Activated T-helper 1 cell treated with anti-CD3 and anti-CD28 coated beads, Interleukin-12 subunit alpha, Interleukin-12 subunit beta, Interleukin-2, Interleukin-4 antibody, amounts not matched to agents 30 ng/mL and 10 ng/mL and 1 ng/mL, durations not matched to agents 14 hours and 24 hours and 36 hours (primary cell): ENCODE measurements at regions not wholly inside any gene's neighbourhood (a gene's known extent, or its start where the extent isn't known, plus 50 kb on each side); places are given as distances from the start of the nearest gene placed in this dataset.
A peak's percentile ranks its signal among the peaks of the same experiment; 100 is the strongest.
"Not testable (repeated sequence)": the region's sequence is repeated elsewhere in the genome, so short reads cannot be mapped to it uniquely, and the experiment has no call there.

Source experiments
- DNase-seq: peaks from one replicate; pipeline ENCODE4 v3.0.0; 2021; ENCODE audit warnings: low spot score
- H3K27ac Mint-ChIP-seq: one replicate; pipeline ENCODE4 v1.8.0; 2021; ENCODE audit warnings: mild to moderate bottlenecking, mixed read lengths
- H3K27me3 Mint-ChIP-seq: one replicate; pipeline ENCODE4 v1.8.0; 2022; ENCODE audit warnings: mild to moderate bottlenecking, moderate library complexity, mixed read lengths; ENCODE audit not compliant: insufficient read depth
- H3K36me3 Mint-ChIP-seq: one replicate; pipeline ENCODE4 v1.8.0; 2021; ENCODE audit warnings: low read depth, mixed read lengths
- H3K4me1 Mint-ChIP-seq: one replicate; pipeline ENCODE4 v1.8.0; 2021; ENCODE audit warnings: low read depth, mixed read lengths
- H3K4me3 Mint-ChIP-seq: one replicate; pipeline ENCODE4 v1.8.0; 2021; ENCODE audit warnings: mild to moderate bottlenecking, moderate library complexity, mixed read lengths
- H3K9me3 Mint-ChIP-seq: one replicate; pipeline ENCODE4 v1.8.0; 2021; ENCODE audit warnings: mixed read lengths
- intact Hi-C: fragments of 100-400 bp; cut with micrococcal nuclease; formaldehyde crosslinking; loops from one replicate; pipeline ENCODE4 v1.15.1; 2024

DNA sequence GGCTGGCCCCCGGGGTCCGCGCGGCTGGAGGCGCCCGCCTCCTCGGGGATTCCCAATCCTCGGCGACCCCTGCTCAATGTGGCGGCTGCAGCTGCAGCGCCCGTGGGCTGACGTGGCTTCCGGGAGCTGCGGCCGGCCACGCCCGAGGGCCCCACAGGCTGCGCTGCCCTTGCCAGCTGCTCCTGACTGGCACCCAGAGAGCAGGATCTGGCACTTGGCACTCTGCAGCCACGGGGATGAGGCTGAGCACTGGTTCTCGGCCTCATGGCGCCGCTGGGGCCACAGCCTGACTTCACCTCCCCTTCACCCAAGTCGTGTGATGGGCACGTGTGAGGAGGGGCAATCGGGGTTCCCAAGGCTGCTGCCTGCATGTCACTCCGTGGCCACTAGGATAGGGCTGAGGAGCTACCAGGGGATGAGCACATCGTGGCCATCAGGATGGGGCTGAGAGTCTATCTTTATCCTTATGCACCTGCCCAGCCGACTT, 267.8 kb upstream of the FRG2C start:
- intact Hi-C loops = no loop called here
- DNase-seq = no peak
- H3K27ac Mint-ChIP-seq = no peak overlapping the region
- no peaks in the 10 kb centered on the region for H3K4me1 Mint-ChIP-seq
- no peaks in the 10 kb centered on the region for H3K36me3 Mint-ChIP-seq
- H3K27me3 Mint-ChIP-seq = no peaks in the 10 kb centered on the region
- H3K4me3 Mint-ChIP-seq = no peak overlapping the region
- H3K9me3 Mint-ChIP-seq = no peaks in the 10 kb centered on the region

DNA sequence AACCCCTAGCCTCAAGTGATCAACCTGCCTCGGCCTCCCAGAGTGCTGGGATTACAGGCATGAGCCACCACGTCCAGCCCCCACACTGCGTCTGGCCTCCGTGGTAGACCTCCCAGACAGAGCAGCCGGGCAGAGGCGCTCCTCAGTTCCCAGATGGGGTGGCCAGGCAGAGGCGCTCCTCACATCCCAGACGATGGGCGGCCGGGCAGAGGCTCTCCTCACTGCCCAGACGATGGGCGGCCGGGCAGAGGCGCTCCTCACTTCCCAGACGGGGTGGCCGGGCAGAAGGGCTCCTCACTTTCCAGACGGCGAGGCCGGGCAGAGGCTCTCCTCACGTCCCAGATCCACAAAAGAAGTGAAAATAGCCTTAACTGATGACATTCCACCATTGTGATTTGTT, 266.6 kb upstream of the FRG2C start:
- H3K9me3 Mint-ChIP-seq, H3K4me1 Mint-ChIP-seq, DNase-seq, intact Hi-C loops, H3K27me3 Mint-ChIP-seq, H3K36me3 Mint-ChIP-seq, H3K4me3 Mint-ChIP-seq, H3K27ac Mint-ChIP-seq: not testable (repeated sequence)

DNA sequence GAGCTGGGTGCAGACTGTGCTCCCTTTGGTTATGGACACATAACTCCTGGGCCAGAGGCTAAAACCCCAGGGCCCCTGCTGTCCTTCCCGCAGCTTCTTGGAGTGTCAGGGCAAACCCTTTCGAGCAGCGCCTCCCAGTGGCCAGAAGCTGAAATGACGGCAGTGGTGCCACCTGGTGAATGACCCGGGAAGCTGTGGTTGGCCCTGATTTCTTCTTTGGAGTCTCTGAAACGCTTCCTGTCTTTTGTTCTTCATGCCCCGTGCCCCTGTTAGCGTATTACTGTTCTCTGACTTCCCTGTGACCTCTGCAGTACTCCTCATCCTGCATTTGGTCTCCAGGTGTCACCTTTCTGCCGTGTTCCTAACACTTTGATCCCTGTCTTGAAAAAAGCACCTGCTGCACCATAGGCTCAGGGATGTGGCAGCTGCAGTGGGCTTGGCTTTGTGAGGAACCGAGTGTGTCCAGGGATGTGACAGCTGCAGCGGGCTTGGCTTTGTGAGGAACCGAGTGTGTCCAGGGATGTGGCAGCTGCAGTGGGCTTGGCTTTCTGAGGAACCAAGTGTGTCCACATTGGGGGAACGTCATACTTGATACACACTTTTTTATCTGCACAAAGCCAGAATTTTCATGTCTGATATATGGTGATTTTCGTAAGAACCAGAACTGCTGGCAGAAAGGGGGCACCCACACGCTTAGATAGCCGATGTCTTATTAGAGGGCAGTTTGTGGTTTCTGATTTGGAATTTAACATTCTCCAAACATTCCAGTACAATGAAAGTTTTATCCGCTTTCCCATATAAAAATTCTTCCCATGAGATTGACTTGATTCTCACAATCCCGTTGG, 241.8 kb upstream of the FRG2C start:
- not testable (repeated sequence) for H3K36me3 Mint-ChIP-seq, H3K4me1 Mint-ChIP-seq, H3K27ac Mint-ChIP-seq, H3K4me3 Mint-ChIP-seq, H3K27me3 Mint-ChIP-seq, H3K9me3 Mint-ChIP-seq
- intact Hi-C loops = loop anchor here (10.0 kb wide), 1 partner anchor 128 kb away; no protein-coding TSS in a partner anchor
- DNase-seq = peak; percentile 47

DNA sequence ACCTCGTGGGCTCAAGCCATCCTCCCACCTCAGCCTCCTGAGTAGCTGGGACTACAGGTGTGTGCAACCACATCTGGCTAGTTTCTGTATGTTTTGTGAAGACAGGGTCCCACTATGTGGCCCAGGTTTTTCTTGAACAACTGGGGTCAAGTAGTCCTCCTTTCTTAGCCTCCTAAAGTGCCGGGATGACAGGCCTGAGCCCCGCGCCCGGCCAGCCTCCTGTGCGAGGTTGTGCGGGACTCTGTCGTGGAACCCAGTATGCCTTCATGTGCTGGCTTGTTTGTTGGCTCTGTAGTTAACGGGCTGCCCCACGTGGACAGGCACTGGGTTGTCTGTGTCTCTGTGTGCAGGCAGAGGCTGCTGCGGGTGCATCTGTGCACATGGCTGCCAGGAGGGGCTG, 238.7 kb upstream of the FRG2C start:
- not testable (repeated sequence) for H3K27me3 Mint-ChIP-seq, H3K27ac Mint-ChIP-seq, H3K9me3 Mint-ChIP-seq, H3K36me3 Mint-ChIP-seq, H3K4me1 Mint-ChIP-seq, DNase-seq, H3K4me3 Mint-ChIP-seq
- intact Hi-C loops = loop anchor here (10.0 kb wide), 1 partner anchor 131 kb away; no protein-coding TSS in a partner anchor

DNA sequence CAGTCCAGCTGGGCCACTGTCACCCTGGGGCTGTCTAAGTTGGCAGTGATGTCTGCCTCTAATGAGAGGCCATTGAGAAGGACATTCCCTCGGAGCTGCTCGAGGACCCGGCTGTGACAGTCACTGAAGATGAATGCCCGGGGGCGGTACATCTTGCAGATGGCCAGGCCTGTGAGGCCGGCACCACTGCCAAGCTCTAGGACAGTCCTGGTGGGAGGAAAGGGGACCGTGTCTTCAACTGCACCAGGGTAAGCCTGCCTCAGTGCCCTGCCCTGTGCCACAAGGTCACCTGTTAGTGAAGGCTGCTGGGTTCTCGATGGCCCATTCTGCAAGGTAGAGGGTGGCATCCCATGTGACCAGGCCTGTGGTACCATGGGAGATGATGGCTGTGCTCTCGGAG, 236.6 kb upstream of the FRG2C start:
- H3K4me3 Mint-ChIP-seq, H3K4me1 Mint-ChIP-seq, H3K27me3 Mint-ChIP-seq, H3K27ac Mint-ChIP-seq, DNase-seq, H3K9me3 Mint-ChIP-seq: not testable (repeated sequence)
- H3K36me3 Mint-ChIP-seq = peaks cover 13% of the 10 kb centered on the region
- intact Hi-C loops = loop anchor here (10.0 kb wide), 1 partner anchor 133 kb away; no protein-coding TSS in a partner anchor

DNA sequence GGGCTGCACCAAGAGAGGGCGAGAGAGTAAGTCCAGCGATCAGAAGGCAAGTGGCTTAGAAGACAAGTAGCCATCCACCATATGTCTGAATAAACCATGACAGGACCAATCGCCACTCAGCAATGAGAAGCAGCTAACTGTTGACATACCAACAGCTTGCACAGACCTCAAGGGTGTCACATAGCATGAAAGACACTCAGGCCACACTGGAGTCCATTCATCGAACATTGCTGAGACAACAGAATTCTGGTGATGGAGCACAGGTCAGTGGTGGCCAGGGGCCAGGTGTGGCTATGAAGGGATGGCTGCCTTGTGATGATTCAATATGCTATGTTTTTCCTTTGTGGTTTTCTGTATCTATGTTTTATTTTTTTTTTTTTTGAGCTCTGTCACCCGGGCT, 236.2 kb upstream of the FRG2C start:
- not testable (repeated sequence) for DNase-seq, H3K4me3 Mint-ChIP-seq, H3K9me3 Mint-ChIP-seq, H3K4me1 Mint-ChIP-seq, H3K27me3 Mint-ChIP-seq, H3K27ac Mint-ChIP-seq
- peaks cover 13% of the 10 kb centered on the region for H3K36me3 Mint-ChIP-seq
- intact Hi-C loops = loop anchor here (10.0 kb wide), 1 partner anchor 133 kb away; no protein-coding TSS in a partner anchor

DNA sequence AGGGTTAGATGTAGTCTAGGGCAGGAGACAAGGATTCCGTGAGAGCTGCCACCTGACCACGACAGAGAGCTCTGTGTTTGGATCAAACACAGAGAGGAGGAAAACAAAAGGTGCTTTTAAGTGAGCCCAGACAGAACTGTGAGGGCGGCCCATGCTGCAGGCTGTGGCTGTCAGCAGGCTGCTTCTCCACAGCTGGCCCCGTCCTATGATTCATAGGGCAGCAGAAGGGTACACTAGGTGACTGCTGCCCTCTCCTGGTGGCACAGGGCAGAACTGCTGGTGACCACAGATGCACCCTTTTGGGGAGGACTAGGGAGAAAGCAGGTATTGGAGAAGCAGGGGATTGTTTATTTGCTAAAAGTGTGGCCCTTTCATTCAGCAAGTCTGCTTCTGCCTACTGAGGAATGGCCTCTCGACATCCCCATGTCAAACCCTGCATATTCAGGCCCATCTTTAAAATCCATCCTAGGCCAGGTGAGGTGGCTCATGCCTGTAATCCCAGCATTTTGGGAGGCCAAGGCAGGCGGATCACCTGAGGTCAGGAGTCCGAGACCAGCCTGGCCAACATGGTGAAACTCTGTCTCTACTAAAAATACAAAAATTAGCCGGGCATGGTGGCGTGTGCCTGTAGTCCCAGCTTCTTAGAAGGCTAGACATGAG, 234.4 kb upstream of the FRG2C start:
- H3K36me3 Mint-ChIP-seq = peaks cover 13% of the 10 kb centered on the region
- H3K4me1 Mint-ChIP-seq = peaks cover 21% of the 10 kb centered on the region
- not testable (repeated sequence) for H3K27me3 Mint-ChIP-seq, H3K9me3 Mint-ChIP-seq, H3K27ac Mint-ChIP-seq, H3K4me3 Mint-ChIP-seq
- DNase-seq = peak; percentile 54
- intact Hi-C loops = loop anchor here (1.0 to 10.0 kb wide), 5 partner anchors 135 to 355 kb away; partner anchors contain the start of gene ZNF717

DNA sequence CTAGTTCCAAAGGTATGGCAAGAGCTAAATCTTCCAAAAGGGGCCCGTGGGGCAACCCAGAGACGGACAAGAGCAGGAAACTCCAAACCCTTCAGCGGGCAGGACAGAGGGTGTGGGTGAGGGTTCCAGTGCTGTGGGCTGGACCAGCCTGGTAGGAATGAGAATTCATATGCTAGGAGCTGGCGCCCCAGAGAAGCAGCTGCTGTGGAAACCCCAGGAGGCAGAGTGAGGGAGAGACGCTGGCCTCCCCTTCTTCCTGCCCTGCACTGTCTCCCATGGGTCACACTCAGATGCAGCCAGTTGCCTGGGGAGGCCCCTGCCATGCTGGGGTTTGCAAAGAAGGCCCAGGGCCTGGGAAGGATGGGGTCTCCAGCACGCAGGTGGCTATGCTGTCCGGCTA, 233.7 kb upstream of the FRG2C start:
- Mint-ChIP-seq H3K36me3 (peaks cover 13% of the 10 kb centered on the region), H3K4me1 (peaks cover 21% of the 10 kb centered on the region)
- not testable (repeated sequence) for H3K27ac Mint-ChIP-seq, H3K4me3 Mint-ChIP-seq, DNase-seq, H3K9me3 Mint-ChIP-seq, H3K27me3 Mint-ChIP-seq
- intact Hi-C loops = loop anchor here (10.0 kb wide), 2 partner anchors 214 to 354 kb away; partner anchors contain the start of gene ZNF717

DNA sequence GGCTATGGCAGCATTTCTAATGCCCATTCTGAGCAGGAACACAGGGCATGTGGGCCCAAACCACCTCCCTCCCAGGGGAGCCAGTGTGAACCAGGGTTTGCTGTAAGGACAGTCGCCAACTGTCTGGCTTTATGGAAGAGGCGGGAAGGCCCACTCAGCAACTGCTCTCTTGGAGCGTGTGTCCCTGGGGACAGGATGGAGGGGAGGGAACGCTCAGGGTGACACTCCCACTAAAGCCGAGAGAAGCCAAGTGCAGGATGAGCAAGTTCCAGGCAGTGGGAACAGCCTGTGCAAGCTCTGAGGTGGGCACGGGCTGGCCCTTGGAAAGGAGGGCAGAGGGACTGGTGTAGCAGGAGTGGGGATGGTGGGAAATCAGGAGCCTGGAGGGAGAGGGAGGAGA, 233.0 kb upstream of the FRG2C start:
- H3K4me3 Mint-ChIP-seq, H3K9me3 Mint-ChIP-seq, DNase-seq, H3K27ac Mint-ChIP-seq, H3K27me3 Mint-ChIP-seq: not testable (repeated sequence)
- intact Hi-C loops = loop anchor here (10.0 kb wide), 2 partner anchors 214 to 354 kb away; partner anchors contain the start of gene ZNF717
- peaks cover 21% of the 10 kb centered on the region for H3K4me1 Mint-ChIP-seq
- peaks cover 13% of the 10 kb centered on the region for H3K36me3 Mint-ChIP-seq

DNA sequence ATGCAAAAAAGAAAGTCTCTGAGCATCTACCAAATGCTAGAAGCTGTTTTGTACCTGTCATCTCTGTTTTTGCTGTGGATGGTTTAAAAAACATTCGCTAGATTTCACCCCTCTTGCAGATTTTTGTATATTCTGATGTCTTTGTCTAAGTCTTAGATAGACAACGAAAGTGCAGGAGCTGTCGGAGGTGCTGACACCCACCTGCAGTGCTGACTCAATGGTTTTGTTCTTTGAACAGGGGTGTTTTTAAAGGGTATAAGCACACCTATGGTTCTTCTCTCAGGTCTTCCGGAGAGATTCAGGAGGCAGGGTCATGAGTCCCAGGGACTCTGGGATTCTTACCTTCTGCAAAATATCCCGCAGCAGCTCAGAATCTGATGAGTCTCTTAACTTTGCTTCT, 231.7 kb upstream of the FRG2C start:
- not testable (repeated sequence) for H3K27ac Mint-ChIP-seq, DNase-seq, H3K27me3 Mint-ChIP-seq, H3K9me3 Mint-ChIP-seq, H3K4me3 Mint-ChIP-seq
- intact Hi-C loops = loop anchor here (10.0 kb wide), 2 partner anchors 212 to 352 kb away; partner anchors contain the start of gene ZNF717
- Mint-ChIP-seq H3K4me1 (peaks cover 21% of the 10 kb centered on the region), H3K36me3 (peaks cover 13% of the 10 kb centered on the region)

DNA sequence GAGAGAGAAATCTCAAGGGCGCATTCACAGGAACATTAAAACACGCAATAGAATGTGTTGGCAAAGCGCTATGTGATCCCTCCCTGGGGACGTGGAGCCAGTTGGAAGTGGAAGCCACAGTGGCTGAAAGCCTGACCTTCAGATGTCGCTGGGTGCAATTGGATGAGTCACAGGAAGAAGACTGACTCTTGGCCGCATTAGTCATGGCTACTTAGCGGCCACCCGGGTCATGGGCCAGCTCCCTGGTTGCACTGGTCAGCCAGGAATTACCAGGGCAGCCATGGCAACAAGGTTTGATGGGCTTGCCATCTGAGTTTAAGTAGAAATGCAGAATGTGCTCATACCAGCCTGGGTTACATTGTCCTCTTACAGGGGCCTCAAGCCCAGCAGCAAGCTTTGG, 231.2 kb upstream of the FRG2C start:
- DNase-seq, H3K27ac Mint-ChIP-seq, H3K9me3 Mint-ChIP-seq, H3K27me3 Mint-ChIP-seq: not testable (repeated sequence)
- peak overlapping the region; percentile 99 for H3K4me3 Mint-ChIP-seq
- H3K36me3 Mint-ChIP-seq = peaks cover 13% of the 10 kb centered on the region
- intact Hi-C loops = loop anchor here (10.0 kb wide), 2 partner anchors 212 to 352 kb away; partner anchors contain the start of gene ZNF717
- H3K4me1 Mint-ChIP-seq = peaks cover 21% of the 10 kb centered on the region

DNA sequence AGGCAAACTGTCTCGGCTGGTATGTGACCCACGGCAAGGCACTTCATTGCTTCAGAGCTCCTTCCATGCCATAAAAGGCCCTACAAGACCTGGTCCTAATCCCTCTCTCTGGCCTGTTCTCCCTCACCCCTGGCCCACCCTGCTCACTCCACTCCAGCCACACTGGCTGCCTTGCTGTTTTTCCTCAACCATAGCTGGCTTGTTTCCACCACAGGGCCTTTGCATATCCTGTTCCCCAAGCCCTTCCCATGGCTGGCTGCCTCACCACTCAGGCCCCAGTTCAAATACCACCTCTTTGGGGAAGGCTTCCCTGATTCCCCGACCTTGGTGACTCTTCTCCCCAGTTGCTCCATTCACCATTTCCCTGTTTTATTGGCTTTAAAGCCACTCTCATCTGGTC, 230.8 kb upstream of the FRG2C start:
- Mint-ChIP-seq H3K4me1 (peaks cover 21% of the 10 kb centered on the region), H3K4me3 (peak overlapping the region; percentile 99), H3K36me3 (peaks cover 13% of the 10 kb centered on the region)
- H3K27me3 Mint-ChIP-seq, H3K27ac Mint-ChIP-seq, DNase-seq, H3K9me3 Mint-ChIP-seq: not testable (repeated sequence)
- intact Hi-C loops = loop anchor here (10.0 kb wide), 2 partner anchors 212 to 352 kb away; partner anchors contain the start of gene ZNF717
